OCI-LY3 (cell line): ENCODE measurements at regions not wholly inside any gene's neighbourhood (a gene's known extent, or its start where the extent isn't known, plus 50 kb on each side); places are given as distances from the start of the nearest gene placed in this dataset.

Experiments
- CTCF ChIP-seq: fragments of 200-600, 300-600 bp; sonication (generic); IDR thresholded peaks from 2 replicates; pipeline ENCODE4 v1.5.1; 2014; ENCODE audit warnings: antibody characterized with exemption, low read length, low read depth
- EZH2phosphoT487 ChIP-seq: fragments of 200-600 bp; shearing (Covaris generic); IDR thresholded peaks from 2 replicates; pipeline ENCODE4 v1.6.1; 2018; ENCODE audit warnings: antibody characterized with exemption, mixed run types, low read depth

- TF ChIP-seq CTCF (no peak), EZH2phosphoT487 (no peak)
These were observed 242.2 kb upstream of the PCDH18 start for GRCh38 chr4:137774501-137774900.
